Ishikawa (cell line): ENCODE measurements at regions not wholly inside any gene's neighbourhood (a gene's known extent, or its start where the extent isn't known, plus 50 kb on each side); places are given as distances from the start of the nearest gene placed in this dataset.

Source experiments
- CEBPB ChIP-seq: IDR thresholded peaks from 2 replicates; pipeline ENCODE4 v1.6.1; 2012
- CREB1 ChIP-seq: IDR thresholded peaks from 2 replicates; pipeline ENCODE4 v1.6.1; 2012; ENCODE audit warnings: low read depth
- EGR1 ChIP-seq: IDR thresholded peaks from 2 replicates; pipeline ENCODE4 v1.6.1; 2012
- EP300 ChIP-seq: IDR thresholded peaks from 2 replicates; pipeline ENCODE4 v1.6.1; 2012; ENCODE audit warnings: borderline replicate concordance
- FOXM1 ChIP-seq: IDR thresholded peaks from 2 replicates; pipeline ENCODE4 v1.6.1; 2012; ENCODE audit warnings: low read depth, borderline replicate concordance
- NFIC ChIP-seq: IDR thresholded peaks from 2 replicates; pipeline ENCODE4 v1.6.1; 2012
- RAD21 ChIP-seq: IDR thresholded peaks from 2 replicates; pipeline ENCODE4 v1.6.1; 2012; ENCODE audit warnings: low read depth
- TAF1 ChIP-seq: IDR thresholded peaks from 2 replicates; pipeline ENCODE4 v1.6.1; 2012; ENCODE audit warnings: low read depth, mild to moderate bottlenecking
- TCF12 ChIP-seq: IDR thresholded peaks from 2 replicates; pipeline ENCODE4 v1.6.1; 2012; ENCODE audit warnings: low read depth
- YY1 ChIP-seq: IDR thresholded peaks from 2 replicates; pipeline ENCODE4 v1.6.1; 2012; ENCODE audit warnings: low read depth
- ZBTB7A ChIP-seq: IDR thresholded peaks from 2 replicates; pipeline ENCODE4 v1.6.1; 2012; ENCODE audit warnings: low read depth
- TF ChIP-seq, protein P1 (sequence below): IDR thresholded peaks from 2 replicates; pipeline ENCODE4 v1.6.1; 2012; ENCODE audit warnings: low read depth, mild to moderate bottlenecking
- TF ChIP-seq, protein P2 (sequence below): IDR thresholded peaks from 2 replicates; pipeline ENCODE4 v1.6.1; 2012

DNA sequence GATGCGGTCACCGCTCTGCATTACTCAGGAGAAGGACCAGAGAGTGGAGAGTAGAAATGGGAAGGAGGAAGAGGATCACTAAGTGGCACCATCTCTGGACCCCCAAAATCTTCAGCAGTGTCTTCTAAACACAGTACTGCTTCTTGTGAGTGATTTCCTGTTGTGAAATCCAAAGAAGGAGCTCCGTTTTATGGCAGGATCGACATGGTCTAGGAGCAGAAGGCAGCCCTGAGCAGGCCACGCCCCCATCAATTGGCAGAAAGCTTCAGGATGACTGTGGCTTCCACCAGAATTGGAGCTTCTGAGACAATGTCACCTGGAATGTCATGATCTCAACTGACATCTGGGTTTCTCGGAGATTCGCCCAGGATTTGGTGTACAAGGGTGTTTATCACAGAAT lies 171.5 kb downstream of the ADSS2 start:
- TF ChIP-seq, protein P1, sequence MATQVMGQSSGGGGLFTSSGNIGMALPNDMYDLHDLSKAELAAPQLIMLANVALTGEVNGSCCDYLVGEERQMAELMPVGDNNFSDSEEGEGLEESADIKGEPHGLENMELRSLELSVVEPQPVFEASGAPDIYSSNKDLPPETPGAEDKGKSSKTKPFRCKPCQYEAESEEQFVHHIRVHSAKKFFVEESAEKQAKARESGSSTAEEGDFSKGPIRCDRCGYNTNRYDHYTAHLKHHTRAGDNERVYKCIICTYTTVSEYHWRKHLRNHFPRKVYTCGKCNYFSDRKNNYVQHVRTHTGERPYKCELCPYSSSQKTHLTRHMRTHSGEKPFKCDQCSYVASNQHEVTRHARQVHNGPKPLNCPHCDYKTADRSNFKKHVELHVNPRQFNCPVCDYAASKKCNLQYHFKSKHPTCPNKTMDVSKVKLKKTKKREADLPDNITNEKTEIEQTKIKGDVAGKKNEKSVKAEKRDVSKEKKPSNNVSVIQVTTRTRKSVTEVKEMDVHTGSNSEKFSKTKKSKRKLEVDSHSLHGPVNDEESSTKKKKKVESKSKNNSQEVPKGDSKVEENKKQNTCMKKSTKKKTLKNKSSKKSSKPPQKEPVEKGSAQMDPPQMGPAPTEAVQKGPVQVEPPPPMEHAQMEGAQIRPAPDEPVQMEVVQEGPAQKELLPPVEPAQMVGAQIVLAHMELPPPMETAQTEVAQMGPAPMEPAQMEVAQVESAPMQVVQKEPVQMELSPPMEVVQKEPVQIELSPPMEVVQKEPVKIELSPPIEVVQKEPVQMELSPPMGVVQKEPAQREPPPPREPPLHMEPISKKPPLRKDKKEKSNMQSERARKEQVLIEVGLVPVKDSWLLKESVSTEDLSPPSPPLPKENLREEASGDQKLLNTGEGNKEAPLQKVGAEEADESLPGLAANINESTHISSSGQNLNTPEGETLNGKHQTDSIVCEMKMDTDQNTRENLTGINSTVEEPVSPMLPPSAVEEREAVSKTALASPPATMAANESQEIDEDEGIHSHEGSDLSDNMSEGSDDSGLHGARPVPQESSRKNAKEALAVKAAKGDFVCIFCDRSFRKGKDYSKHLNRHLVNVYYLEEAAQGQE, result no peak
- TF ChIP-seq TCF12, result no peak
- no peak for TF ChIP-seq EP300
- no peak for TF ChIP-seq CEBPB
- no peak for TF ChIP-seq FOXM1
- TF ChIP-seq, protein P2, sequence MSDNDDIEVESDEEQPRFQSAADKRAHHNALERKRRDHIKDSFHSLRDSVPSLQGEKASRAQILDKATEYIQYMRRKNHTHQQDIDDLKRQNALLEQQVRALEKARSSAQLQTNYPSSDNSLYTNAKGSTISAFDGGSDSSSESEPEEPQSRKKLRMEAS, result no peak
- no peak for TF ChIP-seq TAF1
- no peak for TF ChIP-seq RAD21
- no peak for TF ChIP-seq YY1
- TF ChIP-seq EGR1, result no peak
- TF ChIP-seq NFIC, result no peak
- TF ChIP-seq ZBTB7A, result no peak
- no peak for TF ChIP-seq CREB1
